ENCODE measurements at regions not wholly inside any gene's neighbourhood (a gene's known extent, or its start where the extent isn't known, plus 50 kb on each side); places are given as distances from the start of the nearest gene placed in this dataset.

DNA sequence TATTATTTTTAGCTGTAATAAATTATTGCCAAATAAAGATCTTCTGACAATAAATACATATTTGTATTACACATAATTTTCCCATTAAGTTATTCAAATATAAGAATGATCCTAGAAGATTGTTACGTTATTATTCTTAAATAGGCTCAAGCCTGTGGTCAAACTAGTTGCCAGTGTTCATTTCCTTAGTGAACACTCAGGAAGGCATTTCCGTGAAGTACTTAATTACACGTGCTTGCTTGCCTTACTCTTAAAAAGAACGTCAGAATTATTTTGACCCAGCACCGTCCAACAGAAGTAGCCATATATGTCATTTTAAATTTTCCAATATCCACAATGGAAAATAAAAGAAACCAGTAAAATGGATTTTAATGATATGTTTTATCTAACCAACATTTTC, 249.8 kb downstream of the TXNL1 start:
- TF ChIP-seq, protein P1, sequence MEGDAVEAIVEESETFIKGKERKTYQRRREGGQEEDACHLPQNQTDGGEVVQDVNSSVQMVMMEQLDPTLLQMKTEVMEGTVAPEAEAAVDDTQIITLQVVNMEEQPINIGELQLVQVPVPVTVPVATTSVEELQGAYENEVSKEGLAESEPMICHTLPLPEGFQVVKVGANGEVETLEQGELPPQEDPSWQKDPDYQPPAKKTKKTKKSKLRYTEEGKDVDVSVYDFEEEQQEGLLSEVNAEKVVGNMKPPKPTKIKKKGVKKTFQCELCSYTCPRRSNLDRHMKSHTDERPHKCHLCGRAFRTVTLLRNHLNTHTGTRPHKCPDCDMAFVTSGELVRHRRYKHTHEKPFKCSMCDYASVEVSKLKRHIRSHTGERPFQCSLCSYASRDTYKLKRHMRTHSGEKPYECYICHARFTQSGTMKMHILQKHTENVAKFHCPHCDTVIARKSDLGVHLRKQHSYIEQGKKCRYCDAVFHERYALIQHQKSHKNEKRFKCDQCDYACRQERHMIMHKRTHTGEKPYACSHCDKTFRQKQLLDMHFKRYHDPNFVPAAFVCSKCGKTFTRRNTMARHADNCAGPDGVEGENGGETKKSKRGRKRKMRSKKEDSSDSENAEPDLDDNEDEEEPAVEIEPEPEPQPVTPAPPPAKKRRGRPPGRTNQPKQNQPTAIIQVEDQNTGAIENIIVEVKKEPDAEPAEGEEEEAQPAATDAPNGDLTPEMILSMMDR (IDR thresholded peaks at IDR 0.05; ENCODE audit: borderline replicate concordance, extremely low read depth, low read length, poor library complexity, severe bottlenecking), result no peak
- no peak for TF ChIP-seq EZH2 (IDR thresholded peaks at IDR 0.05; ENCODE audit: borderline replicate concordance, low read depth, low read length, severe bottlenecking)
